ENCODE measurements at regions not wholly inside any gene's neighbourhood (a gene's known extent, or its start where the extent isn't known, plus 50 kb on each side); places are given as distances from the start of the nearest gene placed in this dataset.

DNA sequence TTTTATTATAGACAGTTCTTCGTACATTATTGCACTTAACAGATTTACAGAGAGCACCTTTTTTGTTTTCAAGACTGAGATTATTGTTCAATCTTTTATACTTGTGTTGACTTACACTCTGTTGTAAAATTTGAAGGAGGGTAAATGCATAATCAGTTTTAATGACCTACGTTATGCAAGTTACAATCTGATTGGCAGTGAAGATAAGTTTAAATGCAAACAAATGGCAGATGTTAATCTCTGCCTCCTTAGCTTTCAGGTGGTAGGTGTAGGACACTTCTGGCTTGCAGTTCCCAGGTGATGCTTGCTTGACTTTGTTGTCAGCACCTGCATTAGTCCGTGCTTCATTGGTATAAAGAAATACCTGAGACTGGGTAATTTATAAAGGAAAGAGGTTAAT is 424.9 kb downstream of the FGF9 start:
- TF ChIP-seq, protein P1, sequence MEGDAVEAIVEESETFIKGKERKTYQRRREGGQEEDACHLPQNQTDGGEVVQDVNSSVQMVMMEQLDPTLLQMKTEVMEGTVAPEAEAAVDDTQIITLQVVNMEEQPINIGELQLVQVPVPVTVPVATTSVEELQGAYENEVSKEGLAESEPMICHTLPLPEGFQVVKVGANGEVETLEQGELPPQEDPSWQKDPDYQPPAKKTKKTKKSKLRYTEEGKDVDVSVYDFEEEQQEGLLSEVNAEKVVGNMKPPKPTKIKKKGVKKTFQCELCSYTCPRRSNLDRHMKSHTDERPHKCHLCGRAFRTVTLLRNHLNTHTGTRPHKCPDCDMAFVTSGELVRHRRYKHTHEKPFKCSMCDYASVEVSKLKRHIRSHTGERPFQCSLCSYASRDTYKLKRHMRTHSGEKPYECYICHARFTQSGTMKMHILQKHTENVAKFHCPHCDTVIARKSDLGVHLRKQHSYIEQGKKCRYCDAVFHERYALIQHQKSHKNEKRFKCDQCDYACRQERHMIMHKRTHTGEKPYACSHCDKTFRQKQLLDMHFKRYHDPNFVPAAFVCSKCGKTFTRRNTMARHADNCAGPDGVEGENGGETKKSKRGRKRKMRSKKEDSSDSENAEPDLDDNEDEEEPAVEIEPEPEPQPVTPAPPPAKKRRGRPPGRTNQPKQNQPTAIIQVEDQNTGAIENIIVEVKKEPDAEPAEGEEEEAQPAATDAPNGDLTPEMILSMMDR (IDR thresholded peaks at IDR 0.05): no peak
- TF ChIP-seq, protein P2, sequence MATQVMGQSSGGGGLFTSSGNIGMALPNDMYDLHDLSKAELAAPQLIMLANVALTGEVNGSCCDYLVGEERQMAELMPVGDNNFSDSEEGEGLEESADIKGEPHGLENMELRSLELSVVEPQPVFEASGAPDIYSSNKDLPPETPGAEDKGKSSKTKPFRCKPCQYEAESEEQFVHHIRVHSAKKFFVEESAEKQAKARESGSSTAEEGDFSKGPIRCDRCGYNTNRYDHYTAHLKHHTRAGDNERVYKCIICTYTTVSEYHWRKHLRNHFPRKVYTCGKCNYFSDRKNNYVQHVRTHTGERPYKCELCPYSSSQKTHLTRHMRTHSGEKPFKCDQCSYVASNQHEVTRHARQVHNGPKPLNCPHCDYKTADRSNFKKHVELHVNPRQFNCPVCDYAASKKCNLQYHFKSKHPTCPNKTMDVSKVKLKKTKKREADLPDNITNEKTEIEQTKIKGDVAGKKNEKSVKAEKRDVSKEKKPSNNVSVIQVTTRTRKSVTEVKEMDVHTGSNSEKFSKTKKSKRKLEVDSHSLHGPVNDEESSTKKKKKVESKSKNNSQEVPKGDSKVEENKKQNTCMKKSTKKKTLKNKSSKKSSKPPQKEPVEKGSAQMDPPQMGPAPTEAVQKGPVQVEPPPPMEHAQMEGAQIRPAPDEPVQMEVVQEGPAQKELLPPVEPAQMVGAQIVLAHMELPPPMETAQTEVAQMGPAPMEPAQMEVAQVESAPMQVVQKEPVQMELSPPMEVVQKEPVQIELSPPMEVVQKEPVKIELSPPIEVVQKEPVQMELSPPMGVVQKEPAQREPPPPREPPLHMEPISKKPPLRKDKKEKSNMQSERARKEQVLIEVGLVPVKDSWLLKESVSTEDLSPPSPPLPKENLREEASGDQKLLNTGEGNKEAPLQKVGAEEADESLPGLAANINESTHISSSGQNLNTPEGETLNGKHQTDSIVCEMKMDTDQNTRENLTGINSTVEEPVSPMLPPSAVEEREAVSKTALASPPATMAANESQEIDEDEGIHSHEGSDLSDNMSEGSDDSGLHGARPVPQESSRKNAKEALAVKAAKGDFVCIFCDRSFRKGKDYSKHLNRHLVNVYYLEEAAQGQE (IDR thresholded peaks at IDR 0.05; ENCODE audit: insufficient read depth in 1 of 2, low read depth in 2 of 2, low read length in 1 of 2): no peak
- TF ChIP-seq POLR2AphosphoS5 (IDR thresholded peaks at IDR 0.05; ENCODE audit: low read depth, low read length): no peak
